ENCODE measurements at regions not wholly inside any gene's neighbourhood (a gene's known extent, or its start where the extent isn't known, plus 50 kb on each side); places are given as distances from the start of the nearest gene placed in this dataset.

DNA sequence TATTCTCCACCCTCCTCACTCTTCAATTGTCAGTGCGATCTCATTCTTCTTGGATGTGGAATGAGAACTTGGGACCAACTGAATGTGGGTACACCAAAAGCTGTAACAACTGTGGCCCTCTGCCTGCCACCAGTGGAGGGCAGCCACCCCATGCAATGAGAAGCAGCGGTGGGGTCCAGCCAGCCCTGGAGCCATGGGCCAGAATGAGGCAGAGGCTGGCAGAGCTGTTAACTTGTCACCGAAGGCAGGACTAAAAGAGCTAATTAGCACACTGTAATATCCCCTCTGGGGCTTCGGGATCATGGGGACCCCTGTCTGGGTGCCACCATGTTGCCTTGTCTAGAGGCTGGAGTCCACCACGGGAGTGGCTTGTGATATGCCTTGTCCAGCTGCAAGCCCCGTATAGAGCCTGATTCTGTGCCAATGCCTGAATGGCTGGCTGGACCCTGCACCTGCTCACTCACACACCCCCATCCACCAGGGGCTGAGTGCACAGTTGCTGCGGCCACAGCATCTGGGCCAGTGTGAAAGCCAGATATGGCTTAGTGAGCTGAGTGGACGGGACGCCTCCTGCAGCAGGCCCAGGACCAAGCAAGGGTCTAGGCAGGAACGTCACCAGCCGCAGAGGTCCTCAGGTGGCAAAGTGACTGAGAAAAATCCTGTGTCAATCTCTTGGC is 680.5 kb downstream of the DSC3 start:
- Histone ChIP-seq H3K27me3 (replicated peaks in 1 of 2; ENCODE audit: control insufficient read depth in 2 of 2, insufficient read depth in 2 of 2, low read length in 1 of 2) (no peaks in the 10 kb centered on the region), H3K27ac (ENCODE audit: control insufficient read depth, insufficient read depth) (no peak overlapping the region), H3K9ac (ENCODE audit: control insufficient read depth, insufficient read depth, low read length) (no peak overlapping the region), H4K20me1 (ENCODE audit: control insufficient read depth, insufficient read depth) (no peaks in the 10 kb centered on the region), H3K4me2 (ENCODE audit: control insufficient read depth, insufficient read depth) (no peak overlapping the region), H3K9me3 (replicated peaks; ENCODE audit: control insufficient read depth, insufficient read depth, low read length) (no peaks in the 10 kb centered on the region), H3K36me3 (ENCODE audit: control insufficient read depth in 2 of 2, insufficient read depth in 2 of 2, low read length in 1 of 2) (no peaks in the 10 kb centered on the region), H3K79me2 (ENCODE audit: control insufficient read depth, insufficient read depth, low read length) (no peaks in the 10 kb centered on the region), H3K4me3 (no peak overlapping the region), H2AFZ (ENCODE audit: control insufficient read depth, low read depth, low read length) (no peak overlapping the region), H3K4me1 (ENCODE audit: control insufficient read depth, insufficient read depth, low read length) (no peaks in the 10 kb centered on the region)
- in situ Hi-C loops (cut with MboI) (no loop called here), intact Hi-C loops (cut with micrococcal nuclease; ENCODE audit: unreplicated experiment) (no loop called here)
- TF ChIP-seq STAT1 (conservative IDR thresholded peaks at IDR 0.05) (no peak), BACH1 (IDR thresholded peaks at IDR 0.05; ENCODE audit: borderline replicate concordance) (no peak), SUZ12 (IDR thresholded peaks at IDR 0.05; ENCODE audit: unreplicated experiment) (no peak), EGR1 (IDR thresholded peaks at IDR 0.05; ENCODE audit: borderline replicate concordance in 1 of 2, low read depth in 2 of 2, low read length in 2 of 2) (no peak), SPI1 (IDR thresholded peaks at IDR 0.05; ENCODE audit: borderline replicate concordance, insufficient read depth, low read depth, low read length) (no peak), RELA (IDR thresholded peaks at IDR 0.05; ENCODE audit: borderline replicate concordance, partially characterized antibody) (no peak), IKZF2 (IDR thresholded peaks at IDR 0.05) (no peak), NBN (IDR thresholded peaks at IDR 0.05) (no peak), RFX5 (IDR thresholded peaks at IDR 0.05; ENCODE audit: low read depth, low read length) (no peak), MEF2A (IDR thresholded peaks at IDR 0.05; ENCODE audit: insufficient read depth, low read depth, low read length) (no peak), HCFC1 (IDR thresholded peaks at IDR 0.05; ENCODE audit: low read length) (no peak), SRF (IDR thresholded peaks at IDR 0.05; ENCODE audit: low read depth in 2 of 2, low read length in 2 of 2) (no peak), DPF2 (IDR thresholded peaks at IDR 0.05) (no peak), ZNF274 (IDR thresholded peaks at IDR 0.05; ENCODE audit: insufficient read depth, insufficient read length) (no peak)
- TF ChIP-seq, protein P1, sequence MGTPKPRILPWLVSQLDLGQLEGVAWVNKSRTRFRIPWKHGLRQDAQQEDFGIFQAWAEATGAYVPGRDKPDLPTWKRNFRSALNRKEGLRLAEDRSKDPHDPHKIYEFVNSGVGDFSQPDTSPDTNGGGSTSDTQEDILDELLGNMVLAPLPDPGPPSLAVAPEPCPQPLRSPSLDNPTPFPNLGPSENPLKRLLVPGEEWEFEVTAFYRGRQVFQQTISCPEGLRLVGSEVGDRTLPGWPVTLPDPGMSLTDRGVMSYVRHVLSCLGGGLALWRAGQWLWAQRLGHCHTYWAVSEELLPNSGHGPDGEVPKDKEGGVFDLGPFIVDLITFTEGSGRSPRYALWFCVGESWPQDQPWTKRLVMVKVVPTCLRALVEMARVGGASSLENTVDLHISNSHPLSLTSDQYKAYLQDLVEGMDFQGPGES (IDR thresholded peaks at IDR 0.05): no peak
- TF ChIP-seq, protein P2, sequence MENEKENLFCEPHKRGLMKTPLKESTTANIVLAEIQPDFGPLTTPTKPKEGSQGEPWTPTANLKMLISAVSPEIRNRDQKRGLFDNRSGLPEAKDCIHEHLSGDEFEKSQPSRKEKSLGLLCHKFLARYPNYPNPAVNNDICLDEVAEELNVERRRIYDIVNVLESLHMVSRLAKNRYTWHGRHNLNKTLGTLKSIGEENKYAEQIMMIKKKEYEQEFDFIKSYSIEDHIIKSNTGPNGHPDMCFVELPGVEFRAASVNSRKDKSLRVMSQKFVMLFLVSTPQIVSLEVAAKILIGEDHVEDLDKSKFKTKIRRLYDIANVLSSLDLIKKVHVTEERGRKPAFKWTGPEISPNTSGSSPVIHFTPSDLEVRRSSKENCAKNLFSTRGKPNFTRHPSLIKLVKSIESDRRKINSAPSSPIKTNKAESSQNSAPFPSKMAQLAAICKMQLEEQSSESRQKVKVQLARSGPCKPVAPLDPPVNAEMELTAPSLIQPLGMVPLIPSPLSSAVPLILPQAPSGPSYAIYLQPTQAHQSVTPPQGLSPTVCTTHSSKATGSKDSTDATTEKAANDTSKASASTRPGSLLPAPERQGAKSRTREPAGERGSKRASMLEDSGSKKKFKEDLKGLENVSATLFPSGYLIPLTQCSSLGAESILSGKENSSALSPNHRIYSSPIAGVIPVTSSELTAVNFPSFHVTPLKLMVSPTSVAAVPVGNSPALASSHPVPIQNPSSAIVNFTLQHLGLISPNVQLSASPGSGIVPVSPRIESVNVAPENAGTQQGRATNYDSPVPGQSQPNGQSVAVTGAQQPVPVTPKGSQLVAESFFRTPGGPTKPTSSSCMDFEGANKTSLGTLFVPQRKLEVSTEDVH (IDR thresholded peaks at IDR 0.05; ENCODE audit: low read depth, partially characterized antibody): no peak
- ATAC-seq (peak; percentile 52), DNase-seq (ENCODE audit: low read depth, low spot score) (no peak), FAIRE-seq (no peak)
- ChIA-PET CTCF (interaction anchor here (0.7 to 1.6 kb wide), 3 partner anchors 292 to 532 kb away, joined by 3 to 7 read pairs (median 3); no protein-coding TSS in a partner anchor), SMC1A (ENCODE audit: uncharacterized antibody, unreplicated experiment) (interaction anchor here (1.0 to 2.0 kb wide), 3 partner anchors 20 to 528 kb away, joined by 3 to 6 read pairs (median 4); no protein-coding TSS in a partner anchor), POLR2A (no interaction called here), RAD21 (ENCODE audit: unreplicated experiment) (interaction anchor here (1.0 to 1.3 kb wide), 2 partner anchors 10 to 528 kb away, joined by 3 to 4 read pairs; no protein-coding TSS in a partner anchor)
- 14% methylated on average over 11 of the region's 11 CpGs for WGBS (ENCODE audit: insufficient coverage, insufficient replicate concordance, low lambda C conversion rate, missing lambda C conversion rate)
- BruUV-seq (replicated peaks): no TSS peak
